SK-N-SH (cell line): ENCODE measurements at regions not wholly inside any gene's neighbourhood (a gene's known extent, or its start where the extent isn't known, plus 50 kb on each side); places are given as distances from the start of the nearest gene placed in this dataset.

ENCODE experiments used
- CTCF ChIA-PET: fragments of 300-600, 350-600 bp; formaldehyde crosslinking; extraction: SDS; loops from one replicate; lab custom pipeline; 2021; lab: Yijun Ruan, JAX
- POLR2A ChIA-PET: fragments of 350-600 bp; sonication (Branson Sonifier 250); formaldehyde crosslinking; extraction: SDS; loops from one replicate; lab custom pipeline; 2020; ENCODE audit warnings: antibody characterized with exemption, inconsistent platforms; lab: Yijun Ruan, JAX
- DNase-seq: peaks from one replicate; pipeline ENCODE4 v3.0.0; 2012
- H2AFZ ChIP-seq: fragments of 200-600 bp; sonication (generic); 2 replicates; pipeline ENCODE4 v1.8.1; 2016; ENCODE audit warnings: antibody characterized with exemption, mild to moderate bottlenecking, low read depth
- H3F3A ChIP-seq: fragments of 200-600 bp; sonication (generic); replicated peaks from 2 replicates; pipeline ENCODE3; 2016; ENCODE audit warnings: antibody characterized with exemption, mild to moderate bottlenecking; ENCODE audit not compliant: insufficient read depth
- H3K27ac ChIP-seq, 2 experiments: fragments of 200-500 bp in 1 of 2; fragments of 200-600 bp in 1 of 2; sonication (Bioruptor generic) in 1 of 2; sonication (generic), shearing (Covaris generic) in 1 of 2; 2 replicates each; pipeline versions ENCODE4 v1.5.1 to v1.6.1; 2014 to 2016; ENCODE audit warnings: low read depth in 2 of 2, inconsistent platforms in 1 of 2, low read length in 1 of 2, mild to moderate bottlenecking in 1 of 2, mixed read lengths in 1 of 2
- H3K27me3 ChIP-seq: fragments of 200-600 bp; sonication (generic), shearing (Covaris generic); 2 replicates; pipeline ENCODE4 v1.6.1; 2016; ENCODE audit warnings: mixed run types; ENCODE audit not compliant: insufficient read depth
- H3K36me3 ChIP-seq, 2 experiments: fragments of 200-500 bp in 1 of 2; fragments of 200-600 bp in 1 of 2; sonication (Bioruptor generic) in 1 of 2; sonication (generic) in 1 of 2; replicated peaks in 1 of 2; 2 replicates each; pipeline versions ENCODE3 to v1.5.1; 2014 to 2016; ENCODE audit warnings: low read length in 1 of 2, mild to moderate bottlenecking in 1 of 2; ENCODE audit not compliant: insufficient read depth in 2 of 2, control insufficient read depth in 1 of 2
- H3K4me1 ChIP-seq, 2 experiments: fragments of 200-500 bp in 1 of 2; fragments of 200-600 bp in 1 of 2; sonication (Bioruptor generic) in 1 of 2; sonication (generic), shearing (Covaris generic) in 1 of 2; 2 replicates each; pipeline versions ENCODE4 v1.5.1 to v1.6.1; 2014 to 2016; ENCODE audit warnings: low read depth in 1 of 2, low read length in 1 of 2, mixed run types in 1 of 2; ENCODE audit not compliant: insufficient read depth in 2 of 2, control insufficient read depth in 1 of 2
- H3K4me2 ChIP-seq: fragments of 200-600 bp; sonication (generic), shearing (Covaris generic); 2 replicates; pipeline ENCODE4 v1.6.1; 2017; ENCODE audit warnings: mixed run types
- H3K4me3 ChIP-seq, 2 experiments: fragments of 200-500 bp in 1 of 2; fragments of 200-600 bp in 1 of 2; sonication (Bioruptor generic) in 1 of 2; sonication (generic), shearing (Covaris generic) in 1 of 2; 2 replicates each; pipeline versions ENCODE4 v1.5.1 to v1.8.1; 2014 to 2016; ENCODE audit warnings: low read depth in 2 of 2, inconsistent platforms in 1 of 2, low read length in 1 of 2, mild to moderate bottlenecking in 1 of 2, mixed read lengths in 1 of 2, moderate library complexity in 1 of 2
- H3K79me2 ChIP-seq: fragments of 200-600 bp; sonication (generic); 2 replicates; pipeline ENCODE4 v1.8.1; 2017; ENCODE audit warnings: mild to moderate bottlenecking; ENCODE audit not compliant: insufficient read depth
- H3K9ac ChIP-seq: fragments of 200-600 bp; sonication (generic); 2 replicates; pipeline ENCODE4 v1.6.1; 2017; ENCODE audit warnings: mixed run types
- H3K9me2 ChIP-seq: fragments of 200-600 bp; sonication (generic); 2 replicates; pipeline ENCODE4 v1.6.1; 2017; ENCODE audit warnings: mixed run types
- H3K9me3 ChIP-seq: fragments of 200-600 bp; sonication (generic); 2 replicates; pipeline ENCODE4 v1.6.1; 2017; ENCODE audit warnings: mixed run types, mild to moderate bottlenecking, moderate library complexity
- H4K20me1 ChIP-seq: fragments of 200-600 bp; sonication (generic); 2 replicates; pipeline ENCODE4 v1.6.1; 2017; ENCODE audit warnings: mild to moderate bottlenecking, mixed run types; ENCODE audit not compliant: insufficient read depth
- EZH2phosphoT487 ChIP-seq: fragments of 200-600 bp; sonication (generic); IDR thresholded peaks from 2 replicates; pipeline ENCODE4 v1.6.1; 2017; ENCODE audit warnings: low read depth, mixed run types, mild to moderate bottlenecking, antibody characterized with exemption, moderate library complexity, borderline replicate concordance
- MXI1 ChIP-seq: IDR thresholded peaks from 2 replicates; pipeline ENCODE4 v1.6.1; 2012; ENCODE audit warnings: mild to moderate bottlenecking, low read depth, low read length, improper control_type of control experiment
- NFIC ChIP-seq: IDR thresholded peaks from 2 replicates; pipeline ENCODE4 v1.4.0; 2012; ENCODE audit warnings: borderline replicate concordance
- NRF1 ChIP-seq: IDR thresholded peaks from 2 replicates; pipeline ENCODE4 v1.6.1; 2012; ENCODE audit warnings: low read depth, mild to moderate bottlenecking, low read length
- POLR2AphosphoS5 ChIP-seq: IDR thresholded peaks from 2 replicates; pipeline ENCODE4 v1.6.1; 2012; ENCODE audit warnings: low read depth, low read length
- REST ChIP-seq: IDR thresholded peaks from 2 replicates; pipeline ENCODE4 v1.6.1; 2012; ENCODE audit warnings: mild to moderate bottlenecking, low read depth, low read length, moderate library complexity
- RXRA ChIP-seq: IDR thresholded peaks from 2 replicates; pipeline ENCODE4 v1.4.0; 2012; ENCODE audit warnings: low read depth, mild to moderate bottlenecking, borderline replicate concordance
- SMC3 ChIP-seq: IDR thresholded peaks from 2 replicates; pipeline ENCODE4 v1.6.1; 2012; ENCODE audit warnings: low read depth, low read length, improper control_type of control experiment
- TAF1 ChIP-seq: IDR thresholded peaks from 2 replicates; pipeline ENCODE4 v1.6.1; 2012; ENCODE audit warnings: low read depth, mild to moderate bottlenecking, low read length, moderate library complexity, borderline replicate concordance
- USF2 ChIP-seq: fragments of 150-350 bp; IDR thresholded peaks from 2 replicates; pipeline ENCODE4 v1.6.1; 2017; ENCODE audit warnings: antibody characterized with exemption, low read length, low read depth, borderline replicate concordance
- WGBS: methylation state at CpG from one replicate; pipeline ENCODE4 v1.1.6; 2017; ENCODE audit warnings: low lambda C conversion rate; 5-methylcytosine and 5-hydroxymethylcytosine counted together

GRCh38 chr1:36653850-36654249 lies 171.1 kb upstream of the CSF3R start:
- TF ChIP-seq MXI1, result no peak
- TF ChIP-seq REST, result no peak
- no peak for DNase-seq
- Histone ChIP-seq H3K27ac (no peak overlapping the region), H3K4me3 (no peak overlapping the region), H3K4me1 (no peaks in the 10 kb centered on the region), H2AFZ (no peak overlapping the region), H3K4me2 (no peak overlapping the region), H3K36me3 (no peaks in the 10 kb centered on the region), H3K79me2 (no peaks in the 10 kb centered on the region), H3K27me3 (no peaks in the 10 kb centered on the region), H3F3A (no peaks in the 10 kb centered on the region), H3K9me2 (no peaks in the 10 kb centered on the region), H4K20me1 (no peaks in the 10 kb centered on the region), H3K9ac (no peak overlapping the region), H3K9me3 (no peaks in the 10 kb centered on the region)
- CTCF ChIA-PET, result interaction anchor here (0.8 kb wide), 1 partner anchor 673 kb away, joined by 3 read pairs; no protein-coding TSS in a partner anchor
- WGBS, result 42% methylated on average over 8 of the region's 8 CpGs
- POLR2A ChIA-PET, result no interaction called here

- ChIA-PET POLR2A (no interaction called here), CTCF (interaction anchor here (0.8 to 2.0 kb wide), 5 partner anchors 11 to 136 kb away, joined by 3 to 9 read pairs (median 5); no protein-coding TSS in a partner anchor)
- Histone ChIP-seq H3K27ac (no peak overlapping the region), H4K20me1 (no peaks in the 10 kb centered on the region), H3K9ac (no peak overlapping the region), H3K36me3 (no peaks in the 10 kb centered on the region), H3K4me1 (no peaks in the 10 kb centered on the region), H3K79me2 (no peaks in the 10 kb centered on the region), H3K9me3 (no peaks in the 10 kb centered on the region), H3K4me2 (no peak overlapping the region), H3K9me2 (no peaks in the 10 kb centered on the region), H3K27me3 (no peaks in the 10 kb centered on the region), H2AFZ (no peak overlapping the region), H3K4me3 (no peak overlapping the region), H3F3A (no peaks in the 10 kb centered on the region)
- 41% methylated on average over 2 of the region's 2 CpGs for WGBS
- TF ChIP-seq USF2, result no peak
- TF ChIP-seq RXRA, result no peak
- TF ChIP-seq SMC3, result no peak
- TF ChIP-seq NFIC, result no peak
- no peak for TF ChIP-seq TAF1
- TF ChIP-seq EZH2phosphoT487, result no peak
- TF ChIP-seq NRF1, result no peak
- TF ChIP-seq POLR2AphosphoS5, result no peak
- no peak for DNase-seq
Measured at GRCh38 chr1:36652586-36652985, 169.9 kb upstream of the CSF3R start.
